Keratinocyte (primary cell): ENCODE measurements at regions not wholly inside any gene's neighbourhood (a gene's known extent, or its start where the extent isn't known, plus 50 kb on each side); places are given as distances from the start of the nearest gene placed in this dataset.

Source experiments
- DNase-seq: peaks from one replicate; pipeline ENCODE4 v3.0.0-alpha.2; 2011; ENCODE audit warnings: low read depth, missing footprints, low spot score
- FAIRE-seq: peaks from 2 replicates; lab custom pipeline; 2011; peaks lifted over from hg19 to GRCh38; lab: Jason Lieb, UNC
- H2AFZ ChIP-seq: 2 replicates; pipeline ENCODE4 v1.6.0; 2012; ENCODE audit warnings: low read length, control low read depth, inconsistent platforms; ENCODE audit not compliant: control insufficient read depth
- H3K27ac ChIP-seq: 2 replicates; pipeline ENCODE4 v1.5.1; 2011; ENCODE audit warnings: low read length; ENCODE audit not compliant: control insufficient read depth, insufficient read depth
- H3K27me3 ChIP-seq: 3 replicates; pipeline ENCODE4 v1.6.0; 2011; ENCODE audit warnings: low read length; ENCODE audit not compliant: control insufficient read depth, insufficient read depth; ENCODE audit errors: extremely low read depth
- H3K36me3 ChIP-seq, 2 experiments: 2 replicates in 1 of 2; 3 replicates in 1 of 2; pipeline ENCODE4 v1.5.1; 2011; ENCODE audit warnings: low read length in 2 of 2, mild to moderate bottlenecking in 1 of 2; ENCODE audit not compliant: control insufficient read depth in 2 of 2, insufficient read depth in 2 of 2; ENCODE audit errors: extremely low read depth in 1 of 2
- H3K4me1 ChIP-seq: 3 replicates; pipeline ENCODE4 v1.5.1; 2011; ENCODE audit warnings: low read length; ENCODE audit not compliant: control insufficient read depth, insufficient read depth; ENCODE audit errors: extremely low read depth
- H3K4me2 ChIP-seq: 3 replicates; pipeline ENCODE4 v1.6.0; 2011; ENCODE audit warnings: low read depth, low read length; ENCODE audit not compliant: control insufficient read depth, insufficient read depth; ENCODE audit errors: extremely low read depth
- H3K4me3 ChIP-seq, 3 experiments: fragments of 200-600 bp in 1 of 3; sonication (generic) in 1 of 3; 2 replicates in 2 of 3; 3 replicates in 1 of 3; pipeline ENCODE4 v1.5.1; 2011 to 2016; ENCODE audit warnings: low read length in 3 of 3, mild to moderate bottlenecking in 3 of 3, control low read depth in 2 of 3, inconsistent platforms in 1 of 3, low read depth in 1 of 3, mixed read lengths in 1 of 3, mixed run types in 1 of 3, moderate library complexity in 1 of 3; ENCODE audit not compliant: control insufficient read depth in 2 of 3, insufficient read depth in 2 of 3; ENCODE audit errors: extremely low read depth in 1 of 3
- H3K79me2 ChIP-seq: 2 replicates; pipeline ENCODE4 v1.6.0; 2012; ENCODE audit warnings: low read length; ENCODE audit not compliant: control insufficient read depth, insufficient read depth
- H3K9ac ChIP-seq: 3 replicates; pipeline ENCODE4 v1.6.0; 2011; ENCODE audit warnings: low read length; ENCODE audit not compliant: control insufficient read depth, insufficient read depth; ENCODE audit errors: extremely low read depth
- H3K9me1 ChIP-seq: 3 replicates; pipeline ENCODE4 v1.6.0; 2011; ENCODE audit warnings: low read length; ENCODE audit not compliant: control insufficient read depth, insufficient read depth; ENCODE audit errors: extremely low read depth
- H3K9me3 ChIP-seq: 2 replicates; pipeline ENCODE4 v1.5.1; 2012; ENCODE audit warnings: low read depth, low read length; ENCODE audit not compliant: control insufficient read depth
- H4K20me1 ChIP-seq: 3 replicates; pipeline ENCODE4 v1.6.0; 2011; ENCODE audit warnings: low read length; ENCODE audit not compliant: control insufficient read depth, insufficient read depth; ENCODE audit errors: extremely low read depth
- EZH2 ChIP-seq: IDR thresholded peaks from one replicate; pipeline ENCODE4 v1.6.1; 2012; ENCODE audit warnings: inconsistent platforms, mild to moderate bottlenecking, low read length, moderate library complexity
- dilution Hi-C: fragments of 300-500 bp; cut with MboI; formaldehyde crosslinking; loops from one replicate; pipeline ENCODE4 v1.7.0; 2020; ENCODE audit warnings: low sequenced_read_pairs; ENCODE audit not compliant: extremely low pct_ligation_motif_present
- TF ChIP-seq, protein P1 (sequence below), 3 experiments: IDR thresholded peaks in 1 of 3; conservative IDR thresholded peaks in 1 of 3; optimal IDR thresholded peaks in 1 of 3; 2 replicates in 2 of 3; 3 replicates in 1 of 3; pipeline versions ENCODE3 to v1.5.1; 2011; ENCODE audit warnings: low read length in 3 of 3, mild to moderate bottlenecking in 3 of 3, moderate library complexity in 2 of 3, control low read depth in 1 of 3, inconsistent platforms in 1 of 3; ENCODE audit not compliant: insufficient read depth in 2 of 3; ENCODE audit errors: extremely low read depth in 1 of 3

DNA sequence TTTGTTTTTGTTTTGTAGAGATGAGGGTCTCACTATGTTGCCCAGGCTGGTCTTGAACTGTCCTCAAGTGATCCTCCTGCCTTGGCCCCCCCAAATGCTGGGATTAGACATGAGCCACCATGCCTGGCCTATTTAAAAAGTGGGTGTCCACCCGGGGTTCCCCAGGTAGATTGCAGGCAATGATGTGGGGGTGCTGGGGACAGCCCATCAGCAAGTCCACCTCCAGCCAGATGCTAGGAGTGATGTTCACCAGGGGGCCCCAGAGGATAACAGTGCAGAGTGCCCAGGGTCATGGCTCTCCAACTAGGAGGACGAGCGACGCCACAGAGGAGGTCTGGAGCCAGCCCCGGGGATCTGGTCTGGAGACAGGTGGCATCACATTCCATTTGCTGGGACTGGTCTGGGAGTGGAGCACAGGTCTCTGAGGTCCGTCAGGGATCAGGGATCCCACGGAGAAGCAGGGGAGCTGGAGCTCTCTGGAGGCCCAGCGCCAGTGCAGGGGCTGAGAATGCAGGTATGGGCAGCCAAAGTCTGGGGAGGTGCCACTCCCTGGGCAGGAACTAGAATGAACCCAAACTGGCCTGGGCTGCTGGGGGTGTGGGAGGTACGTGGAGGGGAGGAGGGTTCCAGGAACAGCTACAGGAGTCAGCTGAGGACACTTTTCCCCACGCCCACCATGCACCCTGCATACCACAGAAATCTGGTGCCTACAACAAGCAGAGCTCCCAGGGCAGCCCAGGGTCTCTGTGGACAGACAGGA, 51.2 kb upstream of the PCSK6 start:
- no peak overlapping the region for H2AFZ ChIP-seq
- no peaks in the 10 kb centered on the region for H4K20me1 ChIP-seq
- H3K27me3 ChIP-seq, result peaks cover 26% of the 10 kb centered on the region
- dilution Hi-C loops, result no loop called here
- H3K4me1 ChIP-seq, result no peaks in the 10 kb centered on the region
- no peaks in the 10 kb centered on the region for H3K9me3 ChIP-seq
- no peak overlapping the region for H3K4me3 ChIP-seq
- H3K9ac ChIP-seq, result no peak overlapping the region
- no peak overlapping the region for H3K4me2 ChIP-seq
- DNase-seq, result no peak
- H3K27ac ChIP-seq, result no peak overlapping the region
- no peak for FAIRE-seq
- H3K79me2 ChIP-seq, result no peaks in the 10 kb centered on the region
- H3K9me1 ChIP-seq, result no peaks in the 10 kb centered on the region
- H3K36me3 ChIP-seq, result no peaks in the 10 kb centered on the region
- TF ChIP-seq, protein P1, sequence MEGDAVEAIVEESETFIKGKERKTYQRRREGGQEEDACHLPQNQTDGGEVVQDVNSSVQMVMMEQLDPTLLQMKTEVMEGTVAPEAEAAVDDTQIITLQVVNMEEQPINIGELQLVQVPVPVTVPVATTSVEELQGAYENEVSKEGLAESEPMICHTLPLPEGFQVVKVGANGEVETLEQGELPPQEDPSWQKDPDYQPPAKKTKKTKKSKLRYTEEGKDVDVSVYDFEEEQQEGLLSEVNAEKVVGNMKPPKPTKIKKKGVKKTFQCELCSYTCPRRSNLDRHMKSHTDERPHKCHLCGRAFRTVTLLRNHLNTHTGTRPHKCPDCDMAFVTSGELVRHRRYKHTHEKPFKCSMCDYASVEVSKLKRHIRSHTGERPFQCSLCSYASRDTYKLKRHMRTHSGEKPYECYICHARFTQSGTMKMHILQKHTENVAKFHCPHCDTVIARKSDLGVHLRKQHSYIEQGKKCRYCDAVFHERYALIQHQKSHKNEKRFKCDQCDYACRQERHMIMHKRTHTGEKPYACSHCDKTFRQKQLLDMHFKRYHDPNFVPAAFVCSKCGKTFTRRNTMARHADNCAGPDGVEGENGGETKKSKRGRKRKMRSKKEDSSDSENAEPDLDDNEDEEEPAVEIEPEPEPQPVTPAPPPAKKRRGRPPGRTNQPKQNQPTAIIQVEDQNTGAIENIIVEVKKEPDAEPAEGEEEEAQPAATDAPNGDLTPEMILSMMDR (optimal IDR thresholded peaks at IDR 0.05 in 1 of 3, IDR thresholded peaks at IDR 0.05 in 1 of 3, conservative IDR thresholded peaks at IDR 0.05 in 1 of 3; ENCODE audit: extremely low read depth in 1 of 3, insufficient read depth in 2 of 3, low read length in 3 of 3), result peak in 1 of 3 experiments; percentile 37
- TF ChIP-seq EZH2, result no peak

DNA sequence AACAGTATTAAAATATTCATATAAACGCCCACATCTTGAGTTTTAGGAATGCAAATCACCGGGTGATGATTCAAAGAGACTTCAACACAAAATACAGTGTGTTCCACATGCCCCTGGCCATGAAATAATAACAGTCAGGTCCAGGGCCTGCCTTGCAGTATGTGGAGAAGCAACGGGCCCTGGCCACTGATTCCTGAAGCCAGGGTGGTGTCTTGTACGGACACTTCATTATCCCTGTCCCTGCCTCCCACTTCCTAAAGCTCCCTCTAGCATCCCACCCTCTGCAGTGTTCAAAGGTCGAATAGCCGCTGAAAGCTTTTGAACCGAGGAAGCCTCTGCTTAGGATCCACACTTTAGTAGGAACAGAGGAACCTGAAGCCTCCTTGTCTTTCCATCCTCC, 50.4 kb upstream of the PCSK6 start:
- FAIRE-seq, result no peak
- H3K27ac ChIP-seq, result no peak overlapping the region

More for the DNA sequence above, 50.4 kb upstream of the PCSK6 start:
- Histone ChIP-seq H3K9ac (no peak overlapping the region), H4K20me1 (no peaks in the 10 kb centered on the region), H3K9me3 (no peaks in the 10 kb centered on the region), H3K36me3 (no peaks in the 10 kb centered on the region), H3K4me3 (no peak overlapping the region), H2AFZ (no peak overlapping the region), H3K4me2 (no peak overlapping the region), H3K4me1 (no peaks in the 10 kb centered on the region), H3K27me3 (peaks cover 20% of the 10 kb centered on the region), H3K9me1 (no peaks in the 10 kb centered on the region), H3K79me2 (no peaks in the 10 kb centered on the region)
- dilution Hi-C loops, result no loop called here
- TF ChIP-seq, protein P1 (optimal IDR thresholded peaks at IDR 0.05 in 1 of 3, IDR thresholded peaks at IDR 0.05 in 1 of 3, conservative IDR thresholded peaks at IDR 0.05 in 1 of 3; ENCODE audit: extremely low read depth in 1 of 3, insufficient read depth in 2 of 3, low read length in 3 of 3), result no peak
- TF ChIP-seq EZH2, result no peak
- DNase-seq, result no peak
